GM21717 (cell line): ENCODE measurements at regions not wholly inside any gene's neighbourhood (a gene's known extent, or its start where the extent isn't known, plus 50 kb on each side); places are given as distances from the start of the nearest gene placed in this dataset.

Experiments
- ATAC-seq: cut with Tn5 transposase; IDR thresholded peaks from one replicate; pipeline ENCODE4 v1.9.1; 2021; ENCODE audit warnings: mild to moderate bottlenecking, moderate library complexity; ENCODE audit not compliant: unreplicated experiment

- ATAC-seq: no peak
These were observed 286.1 kb downstream of the SEC14L1 start for GRCh38 chr17:77426676-77427386.

DNA sequence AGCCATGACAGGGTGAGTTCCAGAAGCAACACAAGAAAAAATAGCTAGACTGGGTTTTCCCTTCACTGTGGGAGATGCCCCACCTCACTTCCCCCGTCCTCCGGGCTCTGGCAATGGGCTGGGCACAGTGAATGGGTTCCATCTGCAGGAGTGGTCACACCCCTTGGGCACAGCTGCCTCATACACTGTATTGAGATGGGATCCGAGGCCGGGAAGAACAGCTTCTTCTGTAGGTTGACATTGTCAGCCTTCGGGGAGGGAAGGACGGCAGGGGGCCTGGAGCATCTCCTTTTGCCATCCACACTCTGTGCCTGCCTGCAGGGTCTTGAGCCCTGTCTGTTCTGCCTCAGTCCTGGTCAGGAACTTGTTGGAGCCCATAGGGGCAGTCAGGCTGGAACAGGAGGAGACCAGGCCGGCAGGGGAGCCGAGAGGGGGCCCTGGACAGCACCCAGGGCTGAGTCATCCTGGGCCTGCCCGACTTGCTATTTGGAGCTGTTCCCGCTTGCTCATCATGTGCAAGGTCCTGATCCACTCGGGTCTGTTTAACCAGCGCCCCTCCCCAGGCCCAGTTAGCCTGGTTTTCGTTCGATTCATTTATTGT is 286.7 kb downstream of the SEC14L1 start:
- no peak for ATAC-seq

- no peak for ATAC-seq
These were observed 287.4 kb downstream of the SEC14L1 start for GRCh38 chr17:77428020-77428748.

DNA sequence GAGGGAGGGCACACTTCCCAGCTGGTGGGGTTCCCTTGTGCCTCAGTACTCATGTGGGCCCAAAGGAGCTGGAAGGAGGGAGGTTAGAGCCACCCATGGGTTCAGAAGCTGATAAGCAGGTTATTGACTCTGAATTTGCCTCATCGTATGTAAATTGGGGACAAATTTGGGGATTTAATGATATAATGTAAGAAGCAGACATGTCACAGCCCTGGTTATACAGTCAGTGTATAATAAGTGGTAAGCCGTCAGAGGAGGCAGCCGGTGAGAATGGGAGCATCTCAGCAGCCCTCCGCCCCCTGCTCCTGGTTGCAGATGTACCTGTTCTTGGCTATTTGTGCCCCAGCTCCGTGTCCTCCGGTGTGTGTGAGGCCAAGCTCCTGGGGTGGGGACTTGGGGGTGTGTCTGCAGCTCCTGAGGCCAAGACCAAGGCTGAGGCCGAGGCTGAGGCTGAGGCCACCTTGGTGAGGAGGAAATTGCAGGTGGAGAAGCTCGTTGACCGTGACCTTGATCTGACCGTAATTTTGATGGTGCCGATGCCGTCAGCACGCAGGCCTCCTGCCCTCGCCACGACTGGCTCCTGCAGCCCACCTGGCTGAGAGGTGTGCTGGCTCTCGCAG is 288.1 kb downstream of the SEC14L1 start:
- no peak for ATAC-seq

GRCh38 chr17:77429369-77429968 is 288.7 kb downstream of the SEC14L1 start:
- ATAC-seq: no peak

- no peak for ATAC-seq
These were observed 289.4 kb downstream of the SEC14L1 start for GRCh38 chr17:77429969-77430752.

GRCh38 chr17:77432034-77432661 is 291.4 kb downstream of the SEC14L1 start:
- no peak for ATAC-seq

DNA sequence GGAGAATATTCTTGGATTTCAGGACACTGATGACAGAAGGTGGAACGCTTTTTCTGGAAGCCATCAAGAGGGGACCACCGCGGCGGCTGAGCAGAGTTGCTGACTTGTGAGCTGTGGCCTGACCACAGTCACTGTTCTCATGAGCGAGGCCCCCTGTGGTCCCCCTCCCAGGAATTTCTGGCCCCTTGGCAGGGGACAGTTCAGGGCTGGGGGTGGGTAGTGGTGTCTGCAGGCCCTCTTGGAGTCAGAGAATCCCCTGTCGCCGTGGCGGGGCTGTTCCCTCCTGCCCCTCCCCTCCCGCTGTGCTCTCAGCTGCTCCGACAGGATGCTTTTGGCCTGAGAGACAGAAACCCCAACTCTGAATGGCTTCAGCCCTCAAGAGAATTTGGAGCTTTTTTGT is 292.0 kb downstream of the SEC14L1 start:
- no peak for ATAC-seq

DNA sequence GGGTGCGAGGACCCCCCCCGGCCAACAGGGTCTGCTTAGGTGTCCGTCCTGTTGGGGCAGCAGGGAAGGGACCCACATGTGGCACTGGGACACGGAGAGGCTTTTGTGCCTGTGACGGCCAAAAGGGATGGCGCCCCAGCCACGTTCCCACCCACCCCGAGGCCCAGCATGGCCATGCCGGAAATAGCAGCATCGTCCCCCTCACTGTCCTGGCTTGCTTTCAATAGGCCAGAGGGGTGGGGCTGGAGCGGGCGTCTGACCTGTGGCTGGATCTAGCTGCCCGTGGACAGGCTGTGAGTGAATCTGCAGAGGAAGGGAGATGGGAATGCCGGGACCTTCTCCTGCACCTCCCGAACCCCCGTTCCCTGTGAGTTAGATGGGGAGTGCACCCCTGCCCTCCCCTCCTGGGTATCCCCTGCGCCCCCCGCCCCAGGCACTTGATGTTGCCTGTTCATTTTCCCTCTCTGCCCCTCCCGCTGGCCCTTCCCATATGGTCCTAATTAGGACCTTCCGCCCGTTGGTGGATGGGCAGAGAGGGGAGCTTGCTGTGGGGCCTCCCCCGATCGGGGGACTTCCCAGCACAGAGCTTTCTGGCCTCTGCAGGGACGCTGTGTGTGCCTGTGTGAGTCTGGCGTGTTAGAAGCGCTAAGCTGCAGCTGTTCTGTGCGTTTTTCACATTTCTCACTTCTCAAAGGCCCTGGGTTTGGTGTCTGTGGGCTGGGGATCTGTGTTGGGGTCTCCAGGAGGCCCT is 292.8 kb downstream of the SEC14L1 start:
- no peak for ATAC-seq

- no peak for ATAC-seq
These were observed 293.7 kb downstream of the SEC14L1 start for GRCh38 chr17:77434136-77435114.

DNA sequence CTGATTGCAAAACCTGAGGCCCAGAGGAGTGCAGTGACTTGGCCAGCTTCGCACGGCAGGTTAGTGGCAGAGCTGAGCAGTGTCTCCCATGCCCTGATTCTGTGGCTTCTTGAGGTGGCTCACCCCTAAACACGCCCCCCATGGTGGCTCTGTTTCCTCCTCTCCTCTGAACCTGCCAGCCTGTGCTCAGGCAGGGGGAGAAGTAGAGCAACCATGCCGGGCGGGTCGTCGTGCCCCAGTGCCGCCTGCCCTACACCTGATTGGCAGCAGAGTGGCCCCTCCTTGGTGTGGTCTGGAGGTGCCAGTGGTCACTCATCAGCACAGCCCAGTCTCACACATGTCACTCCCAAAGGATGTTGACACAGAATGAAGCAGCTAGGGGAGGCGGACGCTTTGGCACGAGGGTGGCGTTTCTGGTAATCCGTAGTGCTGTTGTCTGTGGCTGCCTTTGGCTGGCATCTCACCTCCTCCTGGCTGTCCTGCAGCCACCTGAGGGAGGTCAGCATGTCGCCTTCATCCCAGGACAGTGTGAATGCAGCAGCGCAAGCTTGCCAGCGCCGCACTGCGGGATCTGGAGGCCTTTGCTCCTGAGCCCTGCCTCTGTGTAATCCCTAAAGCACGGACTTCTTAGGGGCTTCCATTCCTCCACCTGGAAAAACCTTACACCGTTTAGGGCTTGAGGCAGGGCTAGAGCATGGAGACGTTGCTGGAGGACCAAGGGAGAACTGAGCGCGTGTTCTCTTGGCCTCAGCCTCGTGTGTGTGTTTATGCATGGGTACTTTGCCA is 294.7 kb downstream of the SEC14L1 start:
- no peak for ATAC-seq

DNA sequence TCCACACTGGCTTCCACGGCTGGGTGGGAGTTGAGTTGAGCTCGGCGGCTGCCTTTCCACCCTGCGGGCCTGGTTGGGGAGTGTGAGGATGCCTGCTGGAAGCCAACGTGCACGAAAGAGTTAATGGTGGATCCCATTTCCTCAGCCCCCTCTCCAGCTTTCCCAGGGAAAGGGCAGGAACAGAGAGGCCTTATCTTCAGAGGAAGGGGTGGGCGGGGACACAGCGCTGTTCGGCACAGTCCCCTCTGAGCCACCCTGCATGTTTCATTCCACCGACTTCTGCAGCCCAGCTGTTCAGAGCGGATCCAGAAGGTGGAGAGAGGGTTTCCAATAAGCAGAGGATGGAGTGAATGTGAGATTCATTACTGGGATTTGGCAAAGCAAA is 295.3 kb downstream of the SEC14L1 start:
- no peak for ATAC-seq

DNA sequence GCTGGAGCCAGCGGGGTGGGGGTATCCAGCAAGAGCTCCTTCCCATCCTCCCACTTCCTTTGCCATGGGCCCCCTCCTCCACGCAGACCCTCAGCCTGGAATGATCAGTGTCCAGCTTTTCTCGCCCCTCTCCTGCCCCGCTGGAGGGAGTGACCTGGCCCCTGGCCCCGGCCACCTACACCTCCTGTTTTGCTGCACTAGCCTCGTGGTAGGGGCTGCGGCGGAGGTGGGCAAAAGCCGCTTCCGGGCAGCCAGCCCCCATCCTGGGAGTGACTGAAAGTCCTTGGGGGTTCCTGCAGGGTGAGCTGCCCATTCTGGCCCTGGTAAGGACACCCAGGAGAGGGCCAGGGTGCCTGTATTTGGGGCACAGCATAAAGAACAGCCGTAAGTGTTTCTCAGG is 295.7 kb downstream of the SEC14L1 start:
- ATAC-seq: no peak

DNA sequence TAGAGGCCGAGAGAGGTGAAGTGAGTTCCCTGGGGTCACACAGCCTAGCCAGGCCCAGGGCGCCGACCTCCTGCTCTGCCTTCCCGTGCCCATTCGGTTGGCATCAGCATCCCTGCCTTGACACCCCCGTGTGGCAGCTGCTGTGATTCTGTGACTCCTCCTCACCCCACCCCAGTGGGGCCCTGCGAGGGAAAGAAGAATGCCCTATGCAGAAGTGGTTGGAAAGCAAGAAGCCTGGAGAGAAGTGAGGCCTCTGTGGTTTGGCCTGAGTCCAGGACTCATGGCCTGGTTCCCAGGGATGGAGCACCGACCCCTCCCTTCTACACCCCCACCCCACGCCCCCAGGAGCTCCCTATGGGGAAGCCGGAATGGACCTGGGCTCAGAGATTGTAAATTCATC is 296.2 kb downstream of the SEC14L1 start:
- ATAC-seq: no peak

DNA sequence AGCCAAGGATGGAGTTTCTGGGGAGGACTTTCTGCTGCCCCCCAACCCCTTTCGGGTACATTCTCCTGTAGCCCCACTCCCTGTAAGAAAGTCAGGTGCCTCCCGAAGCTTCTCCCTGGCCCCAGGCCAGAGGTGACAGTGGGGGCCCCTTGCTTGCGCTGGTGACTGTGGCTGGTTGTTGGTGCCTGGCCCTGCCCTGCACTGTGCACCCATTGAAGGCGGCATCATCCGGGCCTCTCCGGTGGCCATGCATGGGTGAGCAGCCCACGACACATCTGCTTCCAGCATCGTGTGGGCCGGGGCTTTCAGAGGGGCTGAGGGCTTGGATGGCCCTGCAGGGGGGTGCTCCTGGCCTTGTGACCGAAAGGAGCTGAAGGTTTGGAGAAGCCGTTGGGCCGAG is 297.0 kb downstream of the SEC14L1 start:
- no peak for ATAC-seq

- no peak for ATAC-seq
These were observed 297.7 kb downstream of the SEC14L1 start for GRCh38 chr17:77438241-77439188.
